ENCODE measurements at regions not wholly inside any gene's neighbourhood (a gene's known extent, or its start where the extent isn't known, plus 50 kb on each side); places are given as distances from the start of the nearest gene placed in this dataset.
"Not testable (repeated sequence)": the region's sequence is repeated elsewhere in the genome, so short reads cannot be mapped to it uniquely, and the experiment has no call there.

- H2AFZ ChIP-seq (ENCODE audit: low read depth, low read length, poor library complexity, severe bottlenecking); H3K36me3 ChIP-seq (ENCODE audit: control insufficient read depth in 1 of 2, insufficient read depth in 2 of 2, low read length in 2 of 2); CTCF ChIA-PET; POLR2A ChIA-PET; H3K79me2 ChIP-seq (ENCODE audit: insufficient read depth, low read length); H3K27ac ChIP-seq (ENCODE audit: low read depth, low read length); H3K4me3 ChIP-seq (replicated peaks in 1 of 2; ENCODE audit: low read depth in 1 of 2, low read length in 2 of 2); H3K9me3 ChIP-seq (ENCODE audit: control insufficient read depth in 1 of 2, insufficient read depth in 1 of 2, low read depth in 1 of 2, low read length in 2 of 2); H3K9me2 ChIP-seq (ENCODE audit: insufficient read depth); H3K9ac ChIP-seq (ENCODE audit: low read length); BruUV-seq (replicated peaks); intact Hi-C loops (cut with micrococcal nuclease); RAD21 ChIA-PET (ENCODE audit: low non-redundant PET in 1 of 2, low total read pairs in 2 of 2, uncharacterized antibody in 2 of 2, unreplicated experiment in 2 of 2); H4K20me1 ChIP-seq (ENCODE audit: insufficient read depth); H3K27me3 ChIP-seq (ENCODE audit: insufficient read depth, low read length): not testable (repeated sequence)
- TF ChIP-seq POLR2AphosphoS5 (IDR thresholded peaks at IDR 0.05; ENCODE audit: low read depth, low read length) (peak; percentile 38; the same call in 1 of the 2 replicates), FOSL1 (IDR thresholded peaks at IDR 0.05; ENCODE audit: low read depth) (peak; percentile 94), SP1 (IDR thresholded peaks at IDR 0.05; ENCODE audit: low read depth) (peak; percentile 72), CBX3 (IDR thresholded peaks at IDR 0.05; ENCODE audit: low read depth) (peak; percentile 85), JUND (IDR thresholded peaks at IDR 0.05) (peak; percentile 90), SIN3A (IDR thresholded peaks at IDR 0.05; ENCODE audit: low read depth) (0 out of 2 replicates have a peak, but pooled peaks have one; percentile 29), CEBPB (IDR thresholded peaks at IDR 0.05; ENCODE audit: low read depth) (peak; percentile 75), SRF (IDR thresholded peaks at IDR 0.05; ENCODE audit: low read depth) (peak; percentile 74; the same call in 1 of the 2 replicates)
- TF ChIP-seq, protein P1, sequence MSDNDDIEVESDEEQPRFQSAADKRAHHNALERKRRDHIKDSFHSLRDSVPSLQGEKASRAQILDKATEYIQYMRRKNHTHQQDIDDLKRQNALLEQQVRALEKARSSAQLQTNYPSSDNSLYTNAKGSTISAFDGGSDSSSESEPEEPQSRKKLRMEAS (IDR thresholded peaks at IDR 0.05) = peak; percentile 50
- TF ChIP-seq, protein P2, sequence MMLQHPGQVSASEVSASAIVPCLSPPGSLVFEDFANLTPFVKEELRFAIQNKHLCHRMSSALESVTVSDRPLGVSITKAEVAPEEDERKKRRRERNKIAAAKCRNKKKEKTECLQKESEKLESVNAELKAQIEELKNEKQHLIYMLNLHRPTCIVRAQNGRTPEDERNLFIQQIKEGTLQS (IDR thresholded peaks at IDR 0.05) = peak; percentile 75
- H3K4me1 ChIP-seq (ENCODE audit: control insufficient read depth in 1 of 2, insufficient read depth in 2 of 2, low read length in 2 of 2) = peaks cover 0 to 10% of the 10 kb centered on the region in 2 experiments; a peak in 2 of 4 replicates
- DNase-seq (ENCODE audit: low read depth, low spot score) (peak; percentile 72), ATAC-seq (peak; percentile 63)
- peak overlapping the region; percentile 23; the same call in 1 of the 2 replicates for H3K4me2 ChIP-seq (ENCODE audit: low read length)
Measured at GRCh38 chr4:107419536-107419935, 300.5 kb downstream of the PAPSS1 start.

- Histone ChIP-seq H3K9me2 (ENCODE audit: insufficient read depth) (no peaks in the 10 kb centered on the region), H3K27me3 (ENCODE audit: insufficient read depth, low read length) (no peaks in the 10 kb centered on the region), H3K9me3 (ENCODE audit: control insufficient read depth in 1 of 2, insufficient read depth in 1 of 2, low read depth in 1 of 2, low read length in 2 of 2) (no peaks in the 10 kb centered on the region), H3K4me2 (ENCODE audit: low read length) (peak overlapping the region; percentile 23; the same call in 1 of the 2 replicates), H3K27ac (ENCODE audit: low read depth, low read length) (no peak overlapping the region), H3K9ac (ENCODE audit: low read length) (no peak overlapping the region), H4K20me1 (ENCODE audit: insufficient read depth) (no peaks in the 10 kb centered on the region), H2AFZ (ENCODE audit: low read depth, low read length, poor library complexity, severe bottlenecking) (no peak overlapping the region), H3K4me3 (replicated peaks in 1 of 2; ENCODE audit: low read depth in 1 of 2, low read length in 2 of 2) (no peak overlapping the region), H3K36me3 (ENCODE audit: control insufficient read depth in 1 of 2, insufficient read depth in 2 of 2, low read length in 2 of 2) (no peaks in the 10 kb centered on the region), H3K4me1 (ENCODE audit: control insufficient read depth in 1 of 2, insufficient read depth in 2 of 2, low read length in 2 of 2) (peaks cover 0 to 10% of the 10 kb centered on the region in 2 experiments; a peak in 2 of 4 replicates), H3K79me2 (ENCODE audit: insufficient read depth, low read length) (no peaks in the 10 kb centered on the region)
- CTCF ChIA-PET = no interaction called here
- ATAC-seq = no peak
- no peak for DNase-seq (ENCODE audit: low read depth, low spot score)
- RAD21 ChIA-PET (ENCODE audit: low non-redundant PET in 1 of 2, low total read pairs in 2 of 2, uncharacterized antibody in 2 of 2, unreplicated experiment in 2 of 2) = no interaction called here
- intact Hi-C loops (cut with micrococcal nuclease) = no loop called here
- BruUV-seq (replicated peaks) = no TSS peak
- POLR2A ChIA-PET = no interaction called here
- TF ChIP-seq CBX3 (IDR thresholded peaks at IDR 0.05; ENCODE audit: low read depth) (no peak), TCF7L2 (IDR thresholded peaks at IDR 0.05; ENCODE audit: borderline replicate concordance, extremely low read depth, insufficient read depth, insufficient read length) (no peak), RAD21 (IDR thresholded peaks at IDR 0.05; ENCODE audit: low read depth) (no peak), SP1 (IDR thresholded peaks at IDR 0.05; ENCODE audit: low read depth) (no peak), ZFX (IDR thresholded peaks at IDR 0.05) (no peak), POLR2AphosphoS5 (IDR thresholded peaks at IDR 0.05; ENCODE audit: low read depth, low read length) (no peak), FOSL1 (IDR thresholded peaks at IDR 0.05; ENCODE audit: low read depth) (no peak), EZH2phosphoT487 (IDR thresholded peaks at IDR 0.05; ENCODE audit: borderline replicate concordance) (no peak), ELF1 (IDR thresholded peaks at IDR 0.05; ENCODE audit: borderline replicate concordance, low read depth) (no peak), EGR1 (IDR thresholded peaks at IDR 0.05; ENCODE audit: low read depth) (no peak), ZNF274 (IDR thresholded peaks at IDR 0.05; ENCODE audit: low read depth, low read length) (no peak), CEBPB (IDR thresholded peaks at IDR 0.05; ENCODE audit: low read depth) (no peak)
- TF ChIP-seq, protein P2 (IDR thresholded peaks at IDR 0.05) = no peak
- TF ChIP-seq, protein P1 (IDR thresholded peaks at IDR 0.05) = no peak
- TF ChIP-seq, protein P3, sequence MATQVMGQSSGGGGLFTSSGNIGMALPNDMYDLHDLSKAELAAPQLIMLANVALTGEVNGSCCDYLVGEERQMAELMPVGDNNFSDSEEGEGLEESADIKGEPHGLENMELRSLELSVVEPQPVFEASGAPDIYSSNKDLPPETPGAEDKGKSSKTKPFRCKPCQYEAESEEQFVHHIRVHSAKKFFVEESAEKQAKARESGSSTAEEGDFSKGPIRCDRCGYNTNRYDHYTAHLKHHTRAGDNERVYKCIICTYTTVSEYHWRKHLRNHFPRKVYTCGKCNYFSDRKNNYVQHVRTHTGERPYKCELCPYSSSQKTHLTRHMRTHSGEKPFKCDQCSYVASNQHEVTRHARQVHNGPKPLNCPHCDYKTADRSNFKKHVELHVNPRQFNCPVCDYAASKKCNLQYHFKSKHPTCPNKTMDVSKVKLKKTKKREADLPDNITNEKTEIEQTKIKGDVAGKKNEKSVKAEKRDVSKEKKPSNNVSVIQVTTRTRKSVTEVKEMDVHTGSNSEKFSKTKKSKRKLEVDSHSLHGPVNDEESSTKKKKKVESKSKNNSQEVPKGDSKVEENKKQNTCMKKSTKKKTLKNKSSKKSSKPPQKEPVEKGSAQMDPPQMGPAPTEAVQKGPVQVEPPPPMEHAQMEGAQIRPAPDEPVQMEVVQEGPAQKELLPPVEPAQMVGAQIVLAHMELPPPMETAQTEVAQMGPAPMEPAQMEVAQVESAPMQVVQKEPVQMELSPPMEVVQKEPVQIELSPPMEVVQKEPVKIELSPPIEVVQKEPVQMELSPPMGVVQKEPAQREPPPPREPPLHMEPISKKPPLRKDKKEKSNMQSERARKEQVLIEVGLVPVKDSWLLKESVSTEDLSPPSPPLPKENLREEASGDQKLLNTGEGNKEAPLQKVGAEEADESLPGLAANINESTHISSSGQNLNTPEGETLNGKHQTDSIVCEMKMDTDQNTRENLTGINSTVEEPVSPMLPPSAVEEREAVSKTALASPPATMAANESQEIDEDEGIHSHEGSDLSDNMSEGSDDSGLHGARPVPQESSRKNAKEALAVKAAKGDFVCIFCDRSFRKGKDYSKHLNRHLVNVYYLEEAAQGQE (IDR thresholded peaks at IDR 0.05; ENCODE audit: low read depth) = no peak
Measured at GRCh38 chr4:107419052-107419451, 301.0 kb downstream of the PAPSS1 start.
